ENCODE measurements at regions not wholly inside any gene's neighbourhood (a gene's known extent, or its start where the extent isn't known, plus 50 kb on each side); places are given as distances from the start of the nearest gene placed in this dataset.

GRCh38 chr18:60624207-60624606 is 251.6 kb upstream of the MC4R start:
- TF ChIP-seq RARB (CRISPR knock-in tag; IDR thresholded peaks at IDR 0.05) (no peak), ISL1 (CRISPR knock-in tag; IDR thresholded peaks at IDR 0.05) (no peak), OSR1 (CRISPR knock-in tag; IDR thresholded peaks at IDR 0.05) (no peak), SNAI2 (CRISPR knock-in tag; IDR thresholded peaks at IDR 0.05) (no peak), ZFP30 (CRISPR knock-in tag; IDR thresholded peaks at IDR 0.05) (no peak)

Measured in SK-N-SH treated with all-trans-retinoic acid at 6 μM for 48 hours (cell line).